ENCODE measurements at regions not wholly inside any gene's neighbourhood (a gene's known extent, or its start where the extent isn't known, plus 50 kb on each side); places are given as distances from the start of the nearest gene placed in this dataset.

- H3K27ac ChIP-seq = no peak overlapping the region
- intact Hi-C loops (cut with DNase I) = no loop called here
- 50% methylated on average over 28 of the region's 28 CpGs for WGBS
- H3K27me3 ChIP-seq (replicated peaks; ENCODE audit: insufficient read depth) = no peaks in the 10 kb centered on the region
- no peaks in the 10 kb centered on the region for H3K9me3 ChIP-seq
- no peaks in the 10 kb centered on the region for H3K4me1 ChIP-seq (replicated peaks)
- no peak overlapping the region for H3K4me3 ChIP-seq
- TF ChIP-seq POLR2AphosphoS5 (IDR thresholded peaks at IDR 0.05) (no peak), CTCF (IDR thresholded peaks at IDR 0.05) (no peak), POLR2A (IDR thresholded peaks at IDR 0.05) (no peak)
- no peaks in the 10 kb centered on the region for H3K36me3 ChIP-seq
- DNase-seq (ENCODE audit: low spot score) = no peak
Observed at GRCh38 chr2:2769481-2770431, 438.7 kb upstream of the MYT1L start.

- intact Hi-C loops (cut with DNase I) = no loop called here
- H3K4me1 ChIP-seq (replicated peaks) = no peaks in the 10 kb centered on the region
- TF ChIP-seq CTCF (IDR thresholded peaks at IDR 0.05) (no peak), POLR2A (IDR thresholded peaks at IDR 0.05) (no peak), POLR2AphosphoS5 (IDR thresholded peaks at IDR 0.05) (no peak)
- no peak overlapping the region for H3K4me3 ChIP-seq
- WGBS = 85% methylated on average over 2 of the region's 6 CpGs
- H3K27me3 ChIP-seq (replicated peaks; ENCODE audit: insufficient read depth) = no peaks in the 10 kb centered on the region
- no peak overlapping the region for H3K27ac ChIP-seq
- no peaks in the 10 kb centered on the region for H3K9me3 ChIP-seq
- DNase-seq (ENCODE audit: low spot score) = no peak
- no peaks in the 10 kb centered on the region for H3K36me3 ChIP-seq
Observed at GRCh38 chr2:2768476-2768875, 437.4 kb upstream of the MYT1L start.

DNA sequence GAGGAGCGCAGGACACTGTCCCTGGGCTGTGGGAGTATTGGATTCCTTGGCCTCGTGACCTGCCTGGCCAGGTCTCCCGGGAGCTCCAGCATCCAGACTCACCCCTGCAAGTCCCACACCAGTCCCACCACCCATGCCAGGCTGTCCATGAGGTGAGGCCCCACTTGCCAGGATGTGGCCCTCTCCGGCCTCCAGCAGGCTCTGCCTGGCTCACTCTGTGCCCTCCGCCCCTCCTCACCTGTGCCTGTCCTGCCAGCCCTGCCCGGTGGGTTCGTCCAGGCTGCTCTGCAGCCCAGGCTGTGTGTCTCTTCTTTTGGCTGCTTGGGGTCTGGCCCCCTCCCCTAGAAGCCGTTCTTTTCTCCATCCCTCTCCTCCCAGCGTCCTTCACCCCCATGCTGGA is 436.8 kb upstream of the MYT1L start:
- no peaks in the 10 kb centered on the region for H3K9me3 ChIP-seq
- no peaks in the 10 kb centered on the region for H3K36me3 ChIP-seq
- no peaks in the 10 kb centered on the region for H3K4me1 ChIP-seq (replicated peaks)
- DNase-seq (ENCODE audit: low spot score) = no peak
- TF ChIP-seq POLR2A (IDR thresholded peaks at IDR 0.05) (no peak), CTCF (IDR thresholded peaks at IDR 0.05) (no peak), POLR2AphosphoS5 (IDR thresholded peaks at IDR 0.05) (no peak)
- no peak overlapping the region for H3K4me3 ChIP-seq
- 84% methylated on average over 8 of the region's 9 CpGs for WGBS
- H3K27ac ChIP-seq = no peak overlapping the region
- intact Hi-C loops (cut with DNase I) = no loop called here
- no peaks in the 10 kb centered on the region for H3K27me3 ChIP-seq (replicated peaks; ENCODE audit: insufficient read depth)

DNA sequence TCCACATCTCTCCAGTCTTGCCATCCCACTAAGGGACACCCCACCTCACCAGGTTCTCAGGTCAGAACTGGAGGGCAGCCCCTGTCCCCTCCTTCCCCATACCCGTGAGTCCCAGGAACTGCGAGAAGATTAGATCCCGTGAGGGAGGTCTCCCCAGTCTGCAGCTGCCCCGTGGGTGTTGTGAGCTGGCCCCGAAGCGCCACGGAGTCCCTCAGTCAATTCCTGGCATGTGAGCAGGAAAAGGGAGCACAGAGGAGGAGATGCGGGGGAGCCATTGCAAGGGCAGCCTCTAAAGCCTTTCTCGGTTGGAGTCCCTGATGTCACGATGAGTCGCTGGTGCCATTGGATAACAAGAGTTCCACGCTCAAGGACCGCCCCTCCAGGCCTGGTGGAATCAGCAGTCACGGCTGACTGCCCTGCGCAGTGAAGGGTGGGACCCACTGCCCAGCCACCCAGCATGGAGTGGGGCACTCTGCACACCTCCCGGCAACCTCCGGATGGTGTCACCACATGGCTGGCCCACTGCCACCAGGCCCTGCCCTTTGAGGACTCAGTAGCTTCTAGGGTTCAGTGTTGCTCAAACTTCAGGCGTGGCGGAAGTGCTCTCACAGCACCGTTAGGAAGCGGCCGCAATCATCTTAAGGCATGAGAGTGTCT is 434.9 kb upstream of the MYT1L start:
- H3K36me3 ChIP-seq = no peaks in the 10 kb centered on the region
- WGBS = 94% methylated on average over 22 of the region's 22 CpGs
- H3K27ac ChIP-seq = no peak overlapping the region
- H3K4me1 ChIP-seq (replicated peaks) = no peaks in the 10 kb centered on the region
- intact Hi-C loops (cut with DNase I) = no loop called here
- H3K4me3 ChIP-seq = no peak overlapping the region
- no peak for DNase-seq (ENCODE audit: low spot score)
- TF ChIP-seq POLR2A (IDR thresholded peaks at IDR 0.05) (no peak), CTCF (IDR thresholded peaks at IDR 0.05) (no peak), POLR2AphosphoS5 (IDR thresholded peaks at IDR 0.05) (no peak)
- no peaks in the 10 kb centered on the region for H3K27me3 ChIP-seq (replicated peaks; ENCODE audit: insufficient read depth)
- H3K9me3 ChIP-seq = no peaks in the 10 kb centered on the region
